ENCODE measurements at regions not wholly inside any gene's neighbourhood (a gene's known extent, or its start where the extent isn't known, plus 50 kb on each side); places are given as distances from the start of the nearest gene placed in this dataset.

DNA sequence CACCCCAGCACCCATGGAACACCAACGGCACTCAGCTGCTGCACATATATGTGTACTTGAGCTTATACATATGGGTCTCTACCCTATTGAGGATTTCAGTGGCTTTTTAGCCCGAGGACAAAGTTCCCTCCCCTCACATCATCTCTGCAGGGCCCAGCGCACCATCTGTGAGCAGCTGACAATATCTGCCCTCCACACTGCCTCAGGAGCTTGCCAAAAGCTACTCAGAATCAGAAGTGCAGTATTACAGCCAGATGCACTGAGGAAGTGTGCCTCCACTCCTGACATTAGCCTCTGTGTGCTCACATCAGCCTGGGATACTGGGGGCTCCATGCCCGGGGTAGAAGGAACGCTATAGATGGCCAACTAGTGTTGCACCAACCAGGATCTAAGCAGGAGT is 903.9 kb downstream of the UQCRFS1 start:
- ChIA-PET POLR2A (no interaction called here), CTCF (no interaction called here)
- no peak for DNase-seq (ENCODE audit: extremely low spot score)
- no peak for TF ChIP-seq L3MBTL2 (conservative IDR thresholded peaks at IDR 0.05)
- no peak for TF ChIP-seq ARNT (IDR thresholded peaks at IDR 0.05)
- no peak for TF ChIP-seq PKNOX1 (IDR thresholded peaks at IDR 0.05)

DNA sequence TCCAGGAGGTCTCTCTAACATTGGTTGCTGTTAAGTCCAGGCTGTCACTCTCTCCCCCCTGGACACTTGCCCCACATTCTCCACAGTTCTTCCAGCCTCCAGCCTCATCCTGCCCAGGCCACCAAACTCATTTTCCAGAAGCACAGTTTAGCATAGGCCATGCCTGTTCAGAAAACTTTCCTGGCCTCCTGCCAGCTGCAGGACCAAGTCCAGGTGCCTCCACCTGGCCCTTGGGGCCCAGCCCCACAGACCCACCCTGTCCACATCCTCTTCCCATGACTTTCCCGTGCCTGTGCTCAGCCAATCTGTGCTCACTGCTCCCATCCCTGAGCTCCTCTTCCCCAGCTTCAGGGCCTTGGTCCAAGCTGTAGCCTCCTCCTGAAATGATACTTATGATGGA is 905.0 kb downstream of the UQCRFS1 start:
- ChIA-PET CTCF (no interaction called here), POLR2A (no interaction called here)
- DNase-seq (ENCODE audit: extremely low spot score) = no peak
- TF ChIP-seq SUZ12 (IDR thresholded peaks at IDR 0.05) (no peak), ARNT (IDR thresholded peaks at IDR 0.05) (no peak), NFRKB (IDR thresholded peaks at IDR 0.05) (no peak), FOXM1 (IDR thresholded peaks at IDR 0.05; ENCODE audit: borderline replicate concordance) (no peak), BHLHE40 (IDR thresholded peaks at IDR 0.05; ENCODE audit: borderline replicate concordance) (no peak), ZNF384 (IDR thresholded peaks at IDR 0.05) (no peak), SP1 (IDR thresholded peaks at IDR 0.05) (no peak), LEF1 (IDR thresholded peaks at IDR 0.05; ENCODE audit: borderline replicate concordance) (no peak), PKNOX1 (IDR thresholded peaks at IDR 0.05) (no peak), L3MBTL2 (conservative IDR thresholded peaks at IDR 0.05) (no peak), FOXA1 (IDR thresholded peaks at IDR 0.05) (no peak), TARDBP (IDR thresholded peaks at IDR 0.05) (no peak), HDGF (IDR thresholded peaks at IDR 0.05; ENCODE audit: borderline replicate concordance) (no peak), ELF4 (IDR thresholded peaks at IDR 0.05) (no peak), CTBP1 (IDR thresholded peaks at IDR 0.05; ENCODE audit: borderline replicate concordance) (no peak), FOXK2 (IDR thresholded peaks at IDR 0.05) (no peak)

DNA sequence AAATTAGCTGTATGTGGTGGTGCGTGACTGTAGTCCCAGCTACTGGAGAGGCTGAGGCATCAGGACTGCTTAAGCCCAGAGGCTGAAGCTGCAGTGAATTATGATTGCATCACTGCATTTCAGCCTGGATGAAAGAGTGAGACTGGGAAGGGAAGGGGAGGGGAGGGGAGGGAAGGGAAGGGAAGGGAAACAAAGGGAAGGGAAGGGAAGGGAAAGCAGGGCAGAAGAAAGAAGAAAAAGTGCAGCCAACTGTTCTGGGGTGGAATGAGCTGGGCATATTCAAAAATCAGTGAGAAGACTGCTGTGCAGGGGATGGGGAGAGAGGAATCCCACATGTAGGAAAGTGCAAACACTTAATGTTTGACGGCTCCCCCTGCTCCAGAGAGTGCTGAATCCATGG is 905.5 kb downstream of the UQCRFS1 start:
- no peak for DNase-seq (ENCODE audit: extremely low spot score)
- POLR2A ChIA-PET = no interaction called here
- CTCF ChIA-PET = no interaction called here
- TF ChIP-seq PKNOX1 (IDR thresholded peaks at IDR 0.05) (no peak), ELF4 (IDR thresholded peaks at IDR 0.05) (no peak), SP1 (IDR thresholded peaks at IDR 0.05) (no peak)

GRCh38 chr19:28305513-28305912 is 907.4 kb downstream of the UQCRFS1 start:
- POLR2A ChIA-PET = no interaction called here

GRCh38 chr19:28303502-28303901 is 909.4 kb downstream of the UQCRFS1 start:
- DNase-seq (ENCODE audit: extremely low spot score) = no peak
- CTCF ChIA-PET = no interaction called here
- POLR2A ChIA-PET = no interaction called here

More at GRCh38 chr19:28305513-28305912, 907.4 kb downstream of the UQCRFS1 start:
- TF ChIP-seq CTBP1 (IDR thresholded peaks at IDR 0.05; ENCODE audit: borderline replicate concordance) (no peak), TARDBP (IDR thresholded peaks at IDR 0.05) (no peak), L3MBTL2 (conservative IDR thresholded peaks at IDR 0.05) (no peak), BHLHE40 (IDR thresholded peaks at IDR 0.05; ENCODE audit: borderline replicate concordance) (no peak), ELF4 (IDR thresholded peaks at IDR 0.05) (no peak), LEF1 (IDR thresholded peaks at IDR 0.05; ENCODE audit: borderline replicate concordance) (no peak), HDGF (IDR thresholded peaks at IDR 0.05; ENCODE audit: borderline replicate concordance) (no peak), ARNT (IDR thresholded peaks at IDR 0.05) (no peak), FOXM1 (IDR thresholded peaks at IDR 0.05; ENCODE audit: borderline replicate concordance) (no peak), SP1 (IDR thresholded peaks at IDR 0.05) (no peak), SUZ12 (IDR thresholded peaks at IDR 0.05) (no peak), FOXK2 (IDR thresholded peaks at IDR 0.05) (no peak), NFRKB (IDR thresholded peaks at IDR 0.05) (no peak), ZNF384 (IDR thresholded peaks at IDR 0.05) (no peak)
- DNase-seq (ENCODE audit: extremely low spot score) = no peak
- CTCF ChIA-PET = no interaction called here

More at GRCh38 chr19:28303502-28303901, 909.4 kb downstream of the UQCRFS1 start:
- no peak for TF ChIP-seq ARNT (IDR thresholded peaks at IDR 0.05)
- no peak for TF ChIP-seq LEF1 (IDR thresholded peaks at IDR 0.05; ENCODE audit: borderline replicate concordance)
- no peak for TF ChIP-seq ELF4 (IDR thresholded peaks at IDR 0.05)
- no peak for TF ChIP-seq SUZ12 (IDR thresholded peaks at IDR 0.05)
- no peak for TF ChIP-seq NFRKB (IDR thresholded peaks at IDR 0.05)
- no peak for TF ChIP-seq ZNF384 (IDR thresholded peaks at IDR 0.05)
- TF ChIP-seq HDGF (IDR thresholded peaks at IDR 0.05; ENCODE audit: borderline replicate concordance) = no peak
- TF ChIP-seq PKNOX1 (IDR thresholded peaks at IDR 0.05) = no peak
- no peak for TF ChIP-seq TARDBP (IDR thresholded peaks at IDR 0.05)
- TF ChIP-seq CTBP1 (IDR thresholded peaks at IDR 0.05; ENCODE audit: borderline replicate concordance) = no peak
- no peak for TF ChIP-seq L3MBTL2 (conservative IDR thresholded peaks at IDR 0.05)
- TF ChIP-seq FOXK2 (IDR thresholded peaks at IDR 0.05) = no peak
- no peak for TF ChIP-seq FOXA1 (IDR thresholded peaks at IDR 0.05)
- no peak for TF ChIP-seq SP1 (IDR thresholded peaks at IDR 0.05)
- TF ChIP-seq FOXM1 (IDR thresholded peaks at IDR 0.05; ENCODE audit: borderline replicate concordance) = no peak
- no peak for TF ChIP-seq BHLHE40 (IDR thresholded peaks at IDR 0.05; ENCODE audit: borderline replicate concordance)
